ENCODE measurements at regions not wholly inside any gene's neighbourhood (a gene's known extent, or its start where the extent isn't known, plus 50 kb on each side); places are given as distances from the start of the nearest gene placed in this dataset.

- Mint-ChIP-seq H3K36me3 (ENCODE audit: low read depth) (peaks cover 5% of the 10 kb centered on the region), H3K4me1 (no peaks in the 10 kb centered on the region), H3K27ac (ENCODE audit: unreplicated experiment) (no peak overlapping the region), H3K27me3 (ENCODE audit: low read depth) (no peaks in the 10 kb centered on the region), H3K9me3 (peaks cover 8% of the 10 kb centered on the region), H3K4me3 (no peak overlapping the region)
- TF ChIP-seq, protein P1, sequence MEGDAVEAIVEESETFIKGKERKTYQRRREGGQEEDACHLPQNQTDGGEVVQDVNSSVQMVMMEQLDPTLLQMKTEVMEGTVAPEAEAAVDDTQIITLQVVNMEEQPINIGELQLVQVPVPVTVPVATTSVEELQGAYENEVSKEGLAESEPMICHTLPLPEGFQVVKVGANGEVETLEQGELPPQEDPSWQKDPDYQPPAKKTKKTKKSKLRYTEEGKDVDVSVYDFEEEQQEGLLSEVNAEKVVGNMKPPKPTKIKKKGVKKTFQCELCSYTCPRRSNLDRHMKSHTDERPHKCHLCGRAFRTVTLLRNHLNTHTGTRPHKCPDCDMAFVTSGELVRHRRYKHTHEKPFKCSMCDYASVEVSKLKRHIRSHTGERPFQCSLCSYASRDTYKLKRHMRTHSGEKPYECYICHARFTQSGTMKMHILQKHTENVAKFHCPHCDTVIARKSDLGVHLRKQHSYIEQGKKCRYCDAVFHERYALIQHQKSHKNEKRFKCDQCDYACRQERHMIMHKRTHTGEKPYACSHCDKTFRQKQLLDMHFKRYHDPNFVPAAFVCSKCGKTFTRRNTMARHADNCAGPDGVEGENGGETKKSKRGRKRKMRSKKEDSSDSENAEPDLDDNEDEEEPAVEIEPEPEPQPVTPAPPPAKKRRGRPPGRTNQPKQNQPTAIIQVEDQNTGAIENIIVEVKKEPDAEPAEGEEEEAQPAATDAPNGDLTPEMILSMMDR (conservative IDR thresholded peaks at IDR 0.05), result no peak
- no peak for DNase-seq (ENCODE audit: low read depth, low spot score)
These were observed 123.8 kb upstream of the PRDX6 start for GRCh38 chr1:173353350-173353749.

- Mint-ChIP-seq H3K4me3 (no peak overlapping the region), H3K9me3 (peaks cover 8% of the 10 kb centered on the region)
- TF ChIP-seq, protein P1 (conservative IDR thresholded peaks at IDR 0.05), result no peak
These were observed 122.2 kb upstream of the PRDX6 start for GRCh38 chr1:173354937-173355280.

GRCh38 chr1:173355281-173356031, 121.7 kb upstream of the PRDX6 start:
- no peaks in the 10 kb centered on the region for H3K27me3 Mint-ChIP-seq (ENCODE audit: low read depth)
- H3K36me3 Mint-ChIP-seq (ENCODE audit: low read depth), result peaks cover 2% of the 10 kb centered on the region
- H3K4me3 Mint-ChIP-seq, result no peak overlapping the region
- no peaks in the 10 kb centered on the region for H3K4me1 Mint-ChIP-seq
- no peak for DNase-seq (ENCODE audit: low read depth, low spot score)
- TF ChIP-seq, protein P1 (conservative IDR thresholded peaks at IDR 0.05), result no peak
- H3K9me3 Mint-ChIP-seq, result peaks cover 8% of the 10 kb centered on the region
- H3K27ac Mint-ChIP-seq (ENCODE audit: unreplicated experiment), result no peak overlapping the region

More at GRCh38 chr1:173354937-173355280, 122.2 kb upstream of the PRDX6 start:
- H3K27me3 Mint-ChIP-seq (ENCODE audit: low read depth), result no peaks in the 10 kb centered on the region
- no peaks in the 10 kb centered on the region for H3K4me1 Mint-ChIP-seq
- DNase-seq (ENCODE audit: low read depth, low spot score), result no peak
- peaks cover 2% of the 10 kb centered on the region for H3K36me3 Mint-ChIP-seq (ENCODE audit: low read depth)
- H3K27ac Mint-ChIP-seq (ENCODE audit: unreplicated experiment), result no peak overlapping the region

GRCh38 chr1:173356191-173356762, 120.9 kb upstream of the PRDX6 start:
- H3K4me3 Mint-ChIP-seq, result no peak overlapping the region
- peaks cover 5% of the 10 kb centered on the region for H3K9me3 Mint-ChIP-seq
- no peak for DNase-seq (ENCODE audit: low read depth, low spot score)
- no peaks in the 10 kb centered on the region for H3K4me1 Mint-ChIP-seq
- no peak overlapping the region for H3K27ac Mint-ChIP-seq (ENCODE audit: unreplicated experiment)
- TF ChIP-seq, protein P1 (conservative IDR thresholded peaks at IDR 0.05), result no peak
- peaks cover 2% of the 10 kb centered on the region for H3K36me3 Mint-ChIP-seq (ENCODE audit: low read depth)
- H3K27me3 Mint-ChIP-seq (ENCODE audit: low read depth), result no peaks in the 10 kb centered on the region

GRCh38 chr1:173360487-173361063, 116.6 kb upstream of the PRDX6 start:
- no peak for DNase-seq (ENCODE audit: low read depth, low spot score)
- H3K9me3 Mint-ChIP-seq, result no peaks in the 10 kb centered on the region
- H3K27ac Mint-ChIP-seq (ENCODE audit: unreplicated experiment), result no peak overlapping the region
- no peak overlapping the region for H3K4me3 Mint-ChIP-seq
- no peaks in the 10 kb centered on the region for H3K27me3 Mint-ChIP-seq (ENCODE audit: low read depth)
- no peaks in the 10 kb centered on the region for H3K36me3 Mint-ChIP-seq (ENCODE audit: low read depth)
- no peaks in the 10 kb centered on the region for H3K4me1 Mint-ChIP-seq
- TF ChIP-seq, protein P1 (conservative IDR thresholded peaks at IDR 0.05), result no peak
